OCI-LY1 (cell line): ENCODE measurements at regions not wholly inside any gene's neighbourhood (a gene's known extent, or its start where the extent isn't known, plus 50 kb on each side); places are given as distances from the start of the nearest gene placed in this dataset.

Source experiments
- EZH2 ChIP-seq: fragments of 200-600 bp; sonication (generic), shearing (Covaris generic); IDR thresholded peaks from 2 replicates; pipeline ENCODE4 v1.8.0; 2017; ENCODE audit warnings: borderline replicate concordance, mixed run types, mild to moderate bottlenecking, antibody characterized with exemption, low read length, moderate library complexity, mixed read lengths
- TF ChIP-seq, protein P1 (sequence below): fragments of 200-600 bp; sonication (generic), shearing (Covaris generic); IDR thresholded peaks from 2 replicates; pipeline ENCODE4 v1.5.1; 2017; ENCODE audit warnings: mild to moderate bottlenecking, antibody characterized with exemption, low read length, moderate library complexity, mixed read lengths

DNA sequence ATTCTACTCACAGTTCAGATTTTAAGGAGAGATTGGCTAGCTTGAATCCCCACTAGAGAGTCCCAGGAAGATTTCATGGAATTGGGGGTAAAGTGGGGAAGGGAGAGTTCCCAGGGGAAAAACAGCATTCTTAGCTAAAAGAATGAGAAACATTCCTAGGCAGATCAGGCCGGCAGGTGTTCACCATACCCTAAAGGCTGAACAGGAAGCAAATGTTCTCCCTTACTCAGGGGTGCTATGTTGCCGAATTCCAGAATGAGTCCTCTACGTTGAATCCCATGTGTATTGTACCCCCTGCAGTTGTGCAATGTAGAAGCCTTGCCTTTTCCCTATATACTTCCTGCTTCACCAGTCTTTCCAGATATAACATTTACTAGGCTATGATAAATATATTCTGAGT is 135.2 kb upstream of the NCAM1 start:
- TF ChIP-seq, protein P1, sequence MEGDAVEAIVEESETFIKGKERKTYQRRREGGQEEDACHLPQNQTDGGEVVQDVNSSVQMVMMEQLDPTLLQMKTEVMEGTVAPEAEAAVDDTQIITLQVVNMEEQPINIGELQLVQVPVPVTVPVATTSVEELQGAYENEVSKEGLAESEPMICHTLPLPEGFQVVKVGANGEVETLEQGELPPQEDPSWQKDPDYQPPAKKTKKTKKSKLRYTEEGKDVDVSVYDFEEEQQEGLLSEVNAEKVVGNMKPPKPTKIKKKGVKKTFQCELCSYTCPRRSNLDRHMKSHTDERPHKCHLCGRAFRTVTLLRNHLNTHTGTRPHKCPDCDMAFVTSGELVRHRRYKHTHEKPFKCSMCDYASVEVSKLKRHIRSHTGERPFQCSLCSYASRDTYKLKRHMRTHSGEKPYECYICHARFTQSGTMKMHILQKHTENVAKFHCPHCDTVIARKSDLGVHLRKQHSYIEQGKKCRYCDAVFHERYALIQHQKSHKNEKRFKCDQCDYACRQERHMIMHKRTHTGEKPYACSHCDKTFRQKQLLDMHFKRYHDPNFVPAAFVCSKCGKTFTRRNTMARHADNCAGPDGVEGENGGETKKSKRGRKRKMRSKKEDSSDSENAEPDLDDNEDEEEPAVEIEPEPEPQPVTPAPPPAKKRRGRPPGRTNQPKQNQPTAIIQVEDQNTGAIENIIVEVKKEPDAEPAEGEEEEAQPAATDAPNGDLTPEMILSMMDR: no peak
- no peak for TF ChIP-seq EZH2
